ENCODE measurements at regions not wholly inside any gene's neighbourhood (a gene's known extent, or its start where the extent isn't known, plus 50 kb on each side); places are given as distances from the start of the nearest gene placed in this dataset.

DNA sequence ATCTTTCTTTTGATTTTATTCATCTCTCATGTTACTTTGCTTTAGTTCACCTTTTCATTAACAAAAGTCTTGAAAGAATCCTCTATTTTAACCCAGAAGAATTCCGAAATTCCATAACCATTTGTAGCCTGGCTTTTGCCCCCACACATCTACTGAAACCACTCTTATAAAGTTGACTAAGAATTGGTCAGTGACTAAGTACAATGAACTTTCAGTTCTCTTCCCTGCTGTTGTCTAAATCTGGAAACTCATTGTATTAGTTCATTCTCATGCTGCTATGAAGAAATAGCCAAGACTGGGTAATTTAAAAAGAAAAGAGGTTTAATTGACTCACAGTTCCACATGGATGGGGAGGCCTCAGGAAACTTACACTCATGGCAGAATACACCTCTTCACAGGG lies 49.9 kb upstream of the PNPT1 start:
- TF ChIP-seq EP300 (IDR thresholded peaks at IDR 0.05) (no peak), CTCF (IDR thresholded peaks at IDR 0.05) (no peak), POLR2AphosphoS5 (IDR thresholded peaks at IDR 0.05) (no peak), POLR2A (IDR thresholded peaks at IDR 0.05) (no peak)
- Histone ChIP-seq H3K4me3 (no peak overlapping the region), H3K36me3 (no peaks in the 10 kb centered on the region), H3K27ac (no peak overlapping the region), H3K9me3 (no peaks in the 10 kb centered on the region), H3K27me3 (no peaks in the 10 kb centered on the region), H3K4me1 (no peaks in the 10 kb centered on the region)
- WGBS, 5 donors = 63 to 80% (median 78%) methylated on average over 1 of the region's 1 CpG
- DNase-seq = no peak
- intact Hi-C loops (cut with DNase I; ENCODE audit: low total_unique reads) = no loop called here
